B cell (primary cell): ENCODE measurements at regions not wholly inside any gene's neighbourhood (a gene's known extent, or its start where the extent isn't known, plus 50 kb on each side); places are given as distances from the start of the nearest gene placed in this dataset.

Source experiments
- CTCF ChIP-seq: fragments of 200-600 bp; IDR thresholded peaks from one replicate; pipeline ENCODE4 v1.8.0; 2022; ENCODE audit warnings: antibody characterized with exemption, mild to moderate bottlenecking
- EZH2 ChIP-seq: IDR thresholded peaks from 2 replicates; pipeline ENCODE4 v1.6.1; 2012; ENCODE audit warnings: borderline replicate concordance, low read depth, mild to moderate bottlenecking, moderate library complexity, low read length; ENCODE audit not compliant: insufficient read depth, poor library complexity, severe bottlenecking

GRCh38 chr13:51006067-51006845, 96.7 kb downstream of the RNASEH2B start:
- no peak for TF ChIP-seq CTCF
- TF ChIP-seq EZH2, result no peak
